Mammary epithelial cell (primary cell): ENCODE measurements at regions not wholly inside any gene's neighbourhood (a gene's known extent, or its start where the extent isn't known, plus 50 kb on each side); places are given as distances from the start of the nearest gene placed in this dataset.

ENCODE experiments used
- EZH2 ChIP-seq: IDR thresholded peaks from 2 replicates; pipeline ENCODE4 v1.6.1; 2012; ENCODE audit warnings: low read length, inconsistent platforms, borderline replicate concordance
- TF ChIP-seq, protein P1 (sequence below), 2 donors: IDR thresholded peaks in 1 of 2; conservative IDR thresholded peaks in 1 of 2; 2 replicates each; pipeline ENCODE4 v1.5.1; 2011 to 2012; ENCODE audit warnings: inconsistent platforms in 2 of 2, low read length in 2 of 2, mild to moderate bottlenecking in 2 of 2, control low read depth in 1 of 2, low read depth in 1 of 2; ENCODE audit not compliant: insufficient read depth in 1 of 2; ENCODE audit errors: extremely low read depth in 1 of 2

DNA sequence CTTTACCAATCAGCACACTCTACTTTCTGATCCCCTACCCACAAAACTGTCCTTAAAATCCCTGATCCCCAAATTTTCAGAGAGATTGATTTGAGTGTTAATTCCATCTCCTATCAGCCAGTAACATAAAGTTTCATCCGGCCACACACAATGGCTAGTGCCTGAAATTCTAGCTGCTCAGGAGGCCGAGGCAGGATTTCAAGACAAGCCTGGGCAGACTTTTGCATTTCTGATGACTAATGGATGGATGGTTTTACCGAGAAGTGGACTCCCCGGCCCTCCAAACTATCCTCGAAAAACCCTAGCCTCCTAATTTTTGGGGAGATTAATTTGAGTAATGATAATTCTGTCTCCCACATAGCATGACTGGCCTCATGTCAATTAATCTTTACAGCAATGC lies 269.8 kb upstream of the POU1F1 start:
- TF ChIP-seq EZH2: no peak
- TF ChIP-seq, protein P1, sequence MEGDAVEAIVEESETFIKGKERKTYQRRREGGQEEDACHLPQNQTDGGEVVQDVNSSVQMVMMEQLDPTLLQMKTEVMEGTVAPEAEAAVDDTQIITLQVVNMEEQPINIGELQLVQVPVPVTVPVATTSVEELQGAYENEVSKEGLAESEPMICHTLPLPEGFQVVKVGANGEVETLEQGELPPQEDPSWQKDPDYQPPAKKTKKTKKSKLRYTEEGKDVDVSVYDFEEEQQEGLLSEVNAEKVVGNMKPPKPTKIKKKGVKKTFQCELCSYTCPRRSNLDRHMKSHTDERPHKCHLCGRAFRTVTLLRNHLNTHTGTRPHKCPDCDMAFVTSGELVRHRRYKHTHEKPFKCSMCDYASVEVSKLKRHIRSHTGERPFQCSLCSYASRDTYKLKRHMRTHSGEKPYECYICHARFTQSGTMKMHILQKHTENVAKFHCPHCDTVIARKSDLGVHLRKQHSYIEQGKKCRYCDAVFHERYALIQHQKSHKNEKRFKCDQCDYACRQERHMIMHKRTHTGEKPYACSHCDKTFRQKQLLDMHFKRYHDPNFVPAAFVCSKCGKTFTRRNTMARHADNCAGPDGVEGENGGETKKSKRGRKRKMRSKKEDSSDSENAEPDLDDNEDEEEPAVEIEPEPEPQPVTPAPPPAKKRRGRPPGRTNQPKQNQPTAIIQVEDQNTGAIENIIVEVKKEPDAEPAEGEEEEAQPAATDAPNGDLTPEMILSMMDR (conservative IDR thresholded peaks at IDR 0.05 in 1 of 2, IDR thresholded peaks at IDR 0.05 in 1 of 2; ENCODE audit: extremely low read depth in 1 of 2, insufficient read depth in 1 of 2, low read depth in 1 of 2, low read length in 2 of 2): no peak
